ENCODE measurements at regions not wholly inside any gene's neighbourhood (a gene's known extent, or its start where the extent isn't known, plus 50 kb on each side); places are given as distances from the start of the nearest gene placed in this dataset.

DNA sequence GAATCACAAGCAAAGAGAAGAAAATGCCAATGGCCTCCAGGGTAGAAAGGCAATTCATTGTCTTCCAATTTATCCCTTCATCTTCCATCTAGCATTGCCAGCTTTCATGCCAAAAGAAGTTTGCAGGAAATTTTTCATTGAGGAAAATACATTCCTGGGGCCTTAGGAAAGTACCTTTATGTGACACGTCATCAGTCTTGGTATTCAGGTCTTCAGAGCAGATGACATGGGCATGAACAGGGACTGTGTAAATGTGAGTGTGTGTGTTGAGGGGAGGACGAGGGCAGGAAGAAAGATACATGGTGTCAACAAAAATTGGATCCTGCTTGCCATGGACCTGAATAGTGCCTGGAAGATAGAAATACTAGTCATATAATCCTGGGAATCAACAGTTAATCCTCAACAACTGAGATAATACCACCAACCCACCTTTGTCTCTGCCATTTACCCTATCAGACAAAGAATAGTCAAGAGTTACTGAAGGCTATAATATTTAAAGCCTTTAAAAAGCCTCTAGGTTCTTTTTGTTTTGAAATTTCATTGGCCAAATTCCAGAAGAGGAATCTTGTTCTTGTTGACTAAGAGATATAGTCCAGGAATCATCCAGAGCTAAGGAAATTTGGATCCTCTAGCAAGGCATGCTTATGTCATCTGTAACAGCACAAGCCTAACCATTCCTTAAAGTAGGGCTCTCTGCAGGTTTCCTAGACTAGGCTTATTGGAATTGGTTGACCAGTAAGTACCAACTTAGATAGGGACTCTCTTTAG lies 405.8 kb upstream of the SASH1 start:
- no peaks in the 10 kb centered on the region for H3K23me2 ChIP-seq (ENCODE audit: low read depth, low read length)
- H3K79me2 ChIP-seq (ENCODE audit: control insufficient read depth in 1 of 2, insufficient read depth in 2 of 2, low read length in 2 of 2): no peaks in the 10 kb centered on the region
- no peak overlapping the region for H4K8ac ChIP-seq (ENCODE audit: extremely low read depth, insufficient read depth, low read length)
- H3K27ac ChIP-seq (ENCODE audit: low read depth, low read length): no peak overlapping the region
- WGBS, 2 experiments (ENCODE audit: extremely low coverage in 1 of 2, insufficient coverage in 1 of 2, insufficient read length in 1 of 2, insufficient replicate concordance in 2 of 2, low coverage in 1 of 2, low lambda C conversion rate in 2 of 2, missing lambda C conversion rate in 1 of 2): 89% methylated on average over 2 of the region's 2 CpGs; no CpG with 5 or more reads in 1 of the 2 experiments
- H3K56ac ChIP-seq (replicated peaks; ENCODE audit: insufficient read length, low read depth, low read length): no peak overlapping the region
- H3K27me3 ChIP-seq (replicated peaks in 1 of 4; ENCODE audit: control insufficient read depth in 3 of 4, extremely low read depth in 1 of 4, insufficient read depth in 3 of 4, low read length in 3 of 4): no peaks in the 10 kb centered on the region
- no peak overlapping the region for H3K4me2 ChIP-seq (ENCODE audit: insufficient read depth in 1 of 2, low read depth in 2 of 2, low read length in 2 of 2)
- no peak overlapping the region for H2BK15ac ChIP-seq (ENCODE audit: low read length)
- no peak overlapping the region for H3K23ac ChIP-seq (ENCODE audit: insufficient read length)
- no peak overlapping the region for H2AFZ ChIP-seq (ENCODE audit: low read length)
- H2BK5ac ChIP-seq (ENCODE audit: low read depth, low read length): no peak overlapping the region
- no peak overlapping the region for H3K9ac ChIP-seq (replicated peaks in 1 of 4; ENCODE audit: extremely low read depth in 1 of 4, low read depth in 3 of 4, low read length in 3 of 4)
- no peaks in the 10 kb centered on the region for H3K4me1 ChIP-seq (replicated peaks in 1 of 4; ENCODE audit: control insufficient read depth in 3 of 4, insufficient read depth in 4 of 4, low read length in 3 of 4)
- no peak overlapping the region for H2BK20ac ChIP-seq (ENCODE audit: low read length)
- no peak overlapping the region for H4K5ac ChIP-seq (ENCODE audit: insufficient read length, low read depth, low read length)
- H3K18ac ChIP-seq (ENCODE audit: extremely low read depth, low read length): no peak overlapping the region
- ChIA-PET CTCF (ENCODE audit: partially characterized antibody) (interaction anchor here (0.6 kb wide), 1 partner anchor 193 kb away, joined by 3 read pairs; no protein-coding TSS in a partner anchor), POLR2A (ENCODE audit: partially characterized antibody) (no interaction called here)
- no peak overlapping the region for H4K91ac ChIP-seq (replicated peaks; ENCODE audit: insufficient read length, low read length)
- no peak overlapping the region for H3K4ac ChIP-seq (replicated peaks; ENCODE audit: insufficient read length, low read depth, low read length)
- no peaks in the 10 kb centered on the region for H3K79me1 ChIP-seq (ENCODE audit: low read depth, low read length)
- no peak overlapping the region for H3K14ac ChIP-seq (ENCODE audit: insufficient read length)
- no peaks in the 10 kb centered on the region for H4K20me1 ChIP-seq (replicated peaks in 1 of 2; ENCODE audit: control insufficient read depth in 1 of 2, insufficient read depth in 2 of 2, low read length in 2 of 2)
- H3K9me3 ChIP-seq (ENCODE audit: insufficient read depth in 2 of 2, low read depth in 1 of 2, low read length in 1 of 2): no peaks in the 10 kb centered on the region
- no peak overlapping the region for H2BK120ac ChIP-seq (replicated peaks; ENCODE audit: low read depth, low read length)
- FAIRE-seq: no peak
- H2AK5ac ChIP-seq (ENCODE audit: low read depth, low read length): no peak overlapping the region; the same call in 1 of the 2 replicates
- H2BK12ac ChIP-seq (ENCODE audit: low read depth, low read length): no peak overlapping the region
- H3K36me3 ChIP-seq (ENCODE audit: control insufficient read depth in 2 of 4, insufficient read depth in 4 of 4, low read length in 3 of 4): no peaks in the 10 kb centered on the region
- DNase-seq (ENCODE audit: low read depth in 1 of 2, low spot score in 2 of 2): no peak
- no peak overlapping the region for H3K4me3 ChIP-seq (ENCODE audit: extremely low read depth in 1 of 4, insufficient read depth in 2 of 4, low read depth in 3 of 4, low read length in 4 of 4)
- TF ChIP-seq CBX8 (IDR thresholded peaks at IDR 0.05; ENCODE audit: borderline replicate concordance, low read depth, low read length) (no peak), HDAC6 (IDR thresholded peaks at IDR 0.05; ENCODE audit: low read depth, low read length) (no peak), JUN (IDR thresholded peaks at IDR 0.05; ENCODE audit: low read depth, low read length) (no peak)

Data from H1 (cell line).